ENCODE measurements at regions not wholly inside any gene's neighbourhood (a gene's known extent, or its start where the extent isn't known, plus 50 kb on each side); places are given as distances from the start of the nearest gene placed in this dataset.
A peak's percentile ranks its signal among the peaks of the same experiment; 100 is the strongest.

DNA sequence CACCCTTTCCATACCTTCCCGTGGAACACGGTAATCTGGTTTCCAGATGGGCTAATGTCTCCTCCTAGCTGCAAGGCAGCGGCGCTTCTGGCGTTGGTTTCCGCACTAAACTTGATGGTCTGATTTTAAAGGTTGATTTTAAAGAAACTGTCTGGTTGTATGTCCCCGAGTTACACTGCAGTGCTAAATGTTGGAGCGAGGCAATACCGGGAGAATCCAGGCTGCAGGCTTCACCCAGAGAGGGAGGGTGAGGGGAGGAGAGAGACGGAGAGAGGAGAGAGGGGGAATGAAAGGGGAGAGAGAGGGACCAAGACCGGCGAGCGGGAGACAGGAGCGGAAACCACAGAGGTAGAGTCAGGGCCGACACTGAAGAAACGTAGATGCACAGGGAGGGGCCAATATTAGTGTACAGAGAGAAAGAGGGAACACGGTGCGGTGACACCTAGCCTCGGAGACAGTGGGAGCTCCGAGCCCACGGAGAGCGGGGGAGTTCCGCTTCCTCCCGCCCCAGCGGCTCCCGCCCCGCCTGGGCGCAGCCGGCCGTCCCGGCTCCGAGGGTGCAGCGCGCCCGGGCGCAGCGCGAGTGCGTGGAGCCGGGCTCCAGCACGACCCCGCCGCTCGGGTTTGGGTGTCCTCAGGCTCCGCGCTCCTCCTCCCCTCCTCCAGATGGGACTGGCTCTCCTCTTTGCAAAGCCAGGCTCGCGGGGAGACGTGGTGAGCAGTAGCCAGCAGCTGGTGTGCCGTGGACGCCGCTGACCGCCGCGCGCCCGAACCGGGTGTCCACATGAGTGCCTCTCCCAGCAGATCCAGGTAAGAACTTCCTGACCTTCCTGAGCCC, 71.9 kb upstream of the GRAMD1B start:
- no peaks in the 10 kb centered on the region for H4K20me1 ChIP-seq (ENCODE audit: insufficient read depth)

DNA sequence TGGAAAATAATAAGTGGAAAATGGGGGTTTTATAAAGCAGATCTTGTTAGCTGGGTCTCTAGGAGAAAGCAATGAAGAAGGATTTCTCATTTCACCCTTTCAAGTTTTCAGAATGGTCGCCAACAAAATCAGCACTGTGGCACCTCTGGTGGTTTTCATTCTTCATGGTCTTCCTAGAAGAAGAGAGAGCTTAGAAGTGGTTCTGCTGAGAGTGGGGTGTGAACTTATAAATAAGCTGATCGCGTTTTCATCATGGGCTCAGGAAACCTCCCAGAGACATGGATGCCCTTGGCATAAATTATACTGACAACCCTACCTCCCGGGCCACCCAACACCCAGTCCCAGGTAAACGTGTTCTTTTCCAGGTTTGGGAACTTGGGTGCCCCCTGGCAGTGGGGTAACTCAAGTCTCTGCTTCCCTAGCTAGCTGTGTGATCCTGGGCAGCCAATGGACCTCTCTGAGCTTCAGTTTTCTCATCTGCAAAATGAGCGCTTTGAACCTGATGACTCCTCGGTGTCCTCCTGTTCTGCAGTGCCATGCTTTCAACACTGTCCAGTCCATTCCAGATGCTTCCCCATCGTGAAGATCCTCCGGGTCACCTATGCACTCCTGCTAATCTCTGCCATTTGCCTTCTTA, 72.6 kb upstream of the GRAMD1B start:
- Histone ChIP-seq H3F3A (ENCODE audit: insufficient read depth, low read length, poor library complexity, severe bottlenecking) (no peaks in the 10 kb centered on the region), H3K27me3 (ENCODE audit: insufficient read depth, low read depth, low read length) (peaks cover 41% of the 10 kb centered on the region), H3K36me3 (ENCODE audit: insufficient read depth, low read length) (no peaks in the 10 kb centered on the region), H3K9ac (ENCODE audit: low read length) (peak overlapping the region; percentile 53), H3K27ac (ENCODE audit: low read length) (no peak overlapping the region), H2AFZ (ENCODE audit: low read depth, low read length) (peak overlapping the region; percentile 61), H3K9me2 (ENCODE audit: insufficient read depth, low read length) (no peaks in the 10 kb centered on the region), H4K20me1 (ENCODE audit: insufficient read depth) (no peaks in the 10 kb centered on the region), H3K9me3 (ENCODE audit: low read length) (no peaks in the 10 kb centered on the region), H3K79me2 (replicated peaks; ENCODE audit: insufficient read depth, low read length) (no peaks in the 10 kb centered on the region), H3K4me3 (ENCODE audit: low read length) (peak overlapping the region; percentile 68), H3K4me2 (ENCODE audit: low read length) (peak overlapping the region; percentile 71)
- TF ChIP-seq RAD21 (conservative IDR thresholded peaks at IDR 0.05): no peak
- TF ChIP-seq MXI1 (conservative IDR thresholded peaks at IDR 0.05; ENCODE audit: poor library complexity, severe bottlenecking): no peak
- TF ChIP-seq, protein P1, sequence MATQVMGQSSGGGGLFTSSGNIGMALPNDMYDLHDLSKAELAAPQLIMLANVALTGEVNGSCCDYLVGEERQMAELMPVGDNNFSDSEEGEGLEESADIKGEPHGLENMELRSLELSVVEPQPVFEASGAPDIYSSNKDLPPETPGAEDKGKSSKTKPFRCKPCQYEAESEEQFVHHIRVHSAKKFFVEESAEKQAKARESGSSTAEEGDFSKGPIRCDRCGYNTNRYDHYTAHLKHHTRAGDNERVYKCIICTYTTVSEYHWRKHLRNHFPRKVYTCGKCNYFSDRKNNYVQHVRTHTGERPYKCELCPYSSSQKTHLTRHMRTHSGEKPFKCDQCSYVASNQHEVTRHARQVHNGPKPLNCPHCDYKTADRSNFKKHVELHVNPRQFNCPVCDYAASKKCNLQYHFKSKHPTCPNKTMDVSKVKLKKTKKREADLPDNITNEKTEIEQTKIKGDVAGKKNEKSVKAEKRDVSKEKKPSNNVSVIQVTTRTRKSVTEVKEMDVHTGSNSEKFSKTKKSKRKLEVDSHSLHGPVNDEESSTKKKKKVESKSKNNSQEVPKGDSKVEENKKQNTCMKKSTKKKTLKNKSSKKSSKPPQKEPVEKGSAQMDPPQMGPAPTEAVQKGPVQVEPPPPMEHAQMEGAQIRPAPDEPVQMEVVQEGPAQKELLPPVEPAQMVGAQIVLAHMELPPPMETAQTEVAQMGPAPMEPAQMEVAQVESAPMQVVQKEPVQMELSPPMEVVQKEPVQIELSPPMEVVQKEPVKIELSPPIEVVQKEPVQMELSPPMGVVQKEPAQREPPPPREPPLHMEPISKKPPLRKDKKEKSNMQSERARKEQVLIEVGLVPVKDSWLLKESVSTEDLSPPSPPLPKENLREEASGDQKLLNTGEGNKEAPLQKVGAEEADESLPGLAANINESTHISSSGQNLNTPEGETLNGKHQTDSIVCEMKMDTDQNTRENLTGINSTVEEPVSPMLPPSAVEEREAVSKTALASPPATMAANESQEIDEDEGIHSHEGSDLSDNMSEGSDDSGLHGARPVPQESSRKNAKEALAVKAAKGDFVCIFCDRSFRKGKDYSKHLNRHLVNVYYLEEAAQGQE (IDR thresholded peaks at IDR 0.05; ENCODE audit: borderline replicate concordance): no peak
- no peak for TF ChIP-seq EP300 (conservative IDR thresholded peaks at IDR 0.05; ENCODE audit: poor library complexity, severe bottlenecking)
- no peak for TF ChIP-seq SMC3 (conservative IDR thresholded peaks at IDR 0.05; ENCODE audit: poor library complexity)

More for the DNA sequence above, 71.9 kb upstream of the GRAMD1B start:
- no peaks in the 10 kb centered on the region for H3F3A ChIP-seq (ENCODE audit: insufficient read depth, low read length, poor library complexity, severe bottlenecking)
- no peaks in the 10 kb centered on the region for H3K9me3 ChIP-seq (ENCODE audit: low read length)
- H3K36me3 ChIP-seq (ENCODE audit: insufficient read depth, low read length): no peaks in the 10 kb centered on the region
- H2AFZ ChIP-seq (ENCODE audit: low read depth, low read length): peak overlapping the region; percentile 61
- H3K9me2 ChIP-seq (ENCODE audit: insufficient read depth, low read length): no peaks in the 10 kb centered on the region
- H3K27me3 ChIP-seq (ENCODE audit: insufficient read depth, low read depth, low read length): peaks cover 41% of the 10 kb centered on the region
- H3K27ac ChIP-seq (ENCODE audit: low read length): no peak overlapping the region
- peak overlapping the region; percentile 68 for H3K4me3 ChIP-seq (ENCODE audit: low read length)
- H3K9ac ChIP-seq (ENCODE audit: low read length): peak overlapping the region; percentile 53
- TF ChIP-seq EP300 (conservative IDR thresholded peaks at IDR 0.05; ENCODE audit: poor library complexity, severe bottlenecking) (no peak), POLR2AphosphoS5 (IDR thresholded peaks at IDR 0.05) (no peak), EZH2 (IDR thresholded peaks at IDR 0.05; ENCODE audit: borderline replicate concordance, insufficient read depth, low read length, poor library complexity, severe bottlenecking) (no peak), TAF1 (IDR thresholded peaks at IDR 0.05; ENCODE audit: low read depth) (no peak), SMC3 (conservative IDR thresholded peaks at IDR 0.05; ENCODE audit: poor library complexity) (peak; percentile 57), RAD21 (conservative IDR thresholded peaks at IDR 0.05) (peak; percentile 64), MXI1 (conservative IDR thresholded peaks at IDR 0.05; ENCODE audit: poor library complexity, severe bottlenecking) (peak; percentile 29)
- TF ChIP-seq, protein P1 (IDR thresholded peaks at IDR 0.05; ENCODE audit: borderline replicate concordance): no peak
- TF ChIP-seq, protein P2, sequence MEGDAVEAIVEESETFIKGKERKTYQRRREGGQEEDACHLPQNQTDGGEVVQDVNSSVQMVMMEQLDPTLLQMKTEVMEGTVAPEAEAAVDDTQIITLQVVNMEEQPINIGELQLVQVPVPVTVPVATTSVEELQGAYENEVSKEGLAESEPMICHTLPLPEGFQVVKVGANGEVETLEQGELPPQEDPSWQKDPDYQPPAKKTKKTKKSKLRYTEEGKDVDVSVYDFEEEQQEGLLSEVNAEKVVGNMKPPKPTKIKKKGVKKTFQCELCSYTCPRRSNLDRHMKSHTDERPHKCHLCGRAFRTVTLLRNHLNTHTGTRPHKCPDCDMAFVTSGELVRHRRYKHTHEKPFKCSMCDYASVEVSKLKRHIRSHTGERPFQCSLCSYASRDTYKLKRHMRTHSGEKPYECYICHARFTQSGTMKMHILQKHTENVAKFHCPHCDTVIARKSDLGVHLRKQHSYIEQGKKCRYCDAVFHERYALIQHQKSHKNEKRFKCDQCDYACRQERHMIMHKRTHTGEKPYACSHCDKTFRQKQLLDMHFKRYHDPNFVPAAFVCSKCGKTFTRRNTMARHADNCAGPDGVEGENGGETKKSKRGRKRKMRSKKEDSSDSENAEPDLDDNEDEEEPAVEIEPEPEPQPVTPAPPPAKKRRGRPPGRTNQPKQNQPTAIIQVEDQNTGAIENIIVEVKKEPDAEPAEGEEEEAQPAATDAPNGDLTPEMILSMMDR (IDR thresholded peaks at IDR 0.05; ENCODE audit: poor library complexity, severe bottlenecking): peak; percentile 66
- no peaks in the 10 kb centered on the region for H3K79me2 ChIP-seq (replicated peaks; ENCODE audit: insufficient read depth, low read length)
- peak overlapping the region; percentile 71 for H3K4me2 ChIP-seq (ENCODE audit: low read length)
